Lower lobe of right lung (tissue), 2 donors: ENCODE measurements at regions not wholly inside any gene's neighbourhood (a gene's known extent, or its start where the extent isn't known, plus 50 kb on each side); places are given as distances from the start of the nearest gene placed in this dataset.

Experiments used
- ATAC-seq, 2 donors: fragments of 200-7000 bp; cut with Tn5 transposase; one replicate each; pipeline ENCODE4 v1.9.1; 2020 to 2022; ENCODE audit warnings: mild to moderate bottlenecking in 2 of 2, moderate library complexity in 2 of 2
- DNase-seq: peaks from one replicate; pipeline ENCODE4 v3.0.0-alpha.2; 2020
- H3K27ac ChIP-seq: fragments of 200-600 bp; one replicate; pipeline ENCODE4 v1.8.0; 2022
- H3K27me3 ChIP-seq: fragments of 200-600 bp; one replicate; pipeline ENCODE4 v1.8.0; 2022; ENCODE audit warnings: low read depth
- H3K36me3 ChIP-seq: fragments of 200-600 bp; one replicate; pipeline ENCODE4 v1.8.0; 2022; ENCODE audit warnings: mild to moderate bottlenecking
- H3K4me1 ChIP-seq: fragments of 200-600 bp; one replicate; pipeline ENCODE4 v1.8.0; 2022
- H3K4me3 ChIP-seq: fragments of 200-600 bp; one replicate; pipeline ENCODE4 v1.8.0; 2022; ENCODE audit warnings: mild to moderate bottlenecking
- H3K9me3 ChIP-seq: fragments of 200-600 bp; one replicate; pipeline ENCODE4 v1.8.0; 2022
- intact Hi-C: fragments of 100-400 bp; cut with DNase I; formaldehyde crosslinking; loops from one replicate; pipeline ENCODE4 v1.11.0; 2022
- TF ChIP-seq, protein P1 (sequence below): fragments of 200-600 bp; IDR thresholded peaks from one replicate; pipeline ENCODE4 v1.8.0; 2022; ENCODE audit warnings: antibody characterized with exemption, mild to moderate bottlenecking
- donor health status: DM: no; HTN: yes; CAD: no; lungs with severe emphysema.

DNA sequence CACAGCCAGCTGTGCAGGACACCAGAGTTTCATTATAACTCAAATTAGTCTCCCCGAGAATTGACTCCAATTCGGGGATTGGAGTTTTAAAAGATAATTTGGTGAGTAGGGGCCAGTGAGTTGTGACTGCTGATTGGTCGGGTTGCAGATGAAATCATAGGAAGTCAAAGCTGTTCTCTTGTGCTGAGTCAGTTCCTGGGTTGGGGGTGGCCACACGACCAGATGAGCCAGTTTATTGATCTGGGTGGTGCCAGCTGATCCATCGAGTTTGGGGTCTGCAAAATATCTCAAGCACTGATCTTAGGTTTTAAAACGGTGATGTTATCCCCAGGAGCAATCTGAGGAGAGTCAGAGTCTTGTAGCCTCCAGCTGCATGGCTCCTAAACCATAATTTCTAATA lies 82.7 kb upstream of the SLC66A3 start:
- Histone ChIP-seq H3K27me3 (peaks cover 4% of the 10 kb centered on the region), H3K9me3 (no peaks in the 10 kb centered on the region), H3K4me3 (no peak overlapping the region), H3K4me1 (no peaks in the 10 kb centered on the region), H3K27ac (no peak overlapping the region), H3K36me3 (no peaks in the 10 kb centered on the region)
- ATAC-seq (no peak), DNase-seq (no peak)
- TF ChIP-seq, protein P1, sequence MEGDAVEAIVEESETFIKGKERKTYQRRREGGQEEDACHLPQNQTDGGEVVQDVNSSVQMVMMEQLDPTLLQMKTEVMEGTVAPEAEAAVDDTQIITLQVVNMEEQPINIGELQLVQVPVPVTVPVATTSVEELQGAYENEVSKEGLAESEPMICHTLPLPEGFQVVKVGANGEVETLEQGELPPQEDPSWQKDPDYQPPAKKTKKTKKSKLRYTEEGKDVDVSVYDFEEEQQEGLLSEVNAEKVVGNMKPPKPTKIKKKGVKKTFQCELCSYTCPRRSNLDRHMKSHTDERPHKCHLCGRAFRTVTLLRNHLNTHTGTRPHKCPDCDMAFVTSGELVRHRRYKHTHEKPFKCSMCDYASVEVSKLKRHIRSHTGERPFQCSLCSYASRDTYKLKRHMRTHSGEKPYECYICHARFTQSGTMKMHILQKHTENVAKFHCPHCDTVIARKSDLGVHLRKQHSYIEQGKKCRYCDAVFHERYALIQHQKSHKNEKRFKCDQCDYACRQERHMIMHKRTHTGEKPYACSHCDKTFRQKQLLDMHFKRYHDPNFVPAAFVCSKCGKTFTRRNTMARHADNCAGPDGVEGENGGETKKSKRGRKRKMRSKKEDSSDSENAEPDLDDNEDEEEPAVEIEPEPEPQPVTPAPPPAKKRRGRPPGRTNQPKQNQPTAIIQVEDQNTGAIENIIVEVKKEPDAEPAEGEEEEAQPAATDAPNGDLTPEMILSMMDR = no peak
- intact Hi-C loops = no loop called here

DNA sequence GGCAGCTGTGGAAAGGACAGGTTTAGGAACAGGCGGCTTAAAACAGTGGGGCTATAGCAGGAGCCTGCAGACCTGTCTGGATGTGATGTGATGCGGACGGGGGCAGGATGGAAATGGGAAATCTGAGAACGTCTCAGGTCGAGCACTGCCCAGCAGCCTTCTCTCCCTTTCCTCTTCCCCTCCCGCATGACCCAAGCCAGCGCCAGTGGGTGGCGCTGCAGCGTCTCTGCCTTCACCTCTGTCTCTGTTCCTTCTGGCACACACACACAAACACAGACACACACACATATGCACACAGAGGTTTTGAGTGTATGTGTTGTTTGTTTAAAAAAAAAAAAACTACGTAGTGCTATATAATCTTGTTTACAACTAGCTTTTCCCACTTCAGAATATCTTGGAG lies 82.0 kb upstream of the SLC66A3 start:
- intact Hi-C loops = no loop called here
- Histone ChIP-seq H3K36me3 (no peaks in the 10 kb centered on the region), H3K27ac (no peak overlapping the region), H3K4me1 (no peaks in the 10 kb centered on the region), H3K9me3 (no peaks in the 10 kb centered on the region), H3K27me3 (peaks cover 4% of the 10 kb centered on the region), H3K4me3 (no peak overlapping the region)
- DNase-seq (no peak), ATAC-seq (peak; percentile 39 to 56)
- TF ChIP-seq, protein P1 = peak; percentile 45

DNA sequence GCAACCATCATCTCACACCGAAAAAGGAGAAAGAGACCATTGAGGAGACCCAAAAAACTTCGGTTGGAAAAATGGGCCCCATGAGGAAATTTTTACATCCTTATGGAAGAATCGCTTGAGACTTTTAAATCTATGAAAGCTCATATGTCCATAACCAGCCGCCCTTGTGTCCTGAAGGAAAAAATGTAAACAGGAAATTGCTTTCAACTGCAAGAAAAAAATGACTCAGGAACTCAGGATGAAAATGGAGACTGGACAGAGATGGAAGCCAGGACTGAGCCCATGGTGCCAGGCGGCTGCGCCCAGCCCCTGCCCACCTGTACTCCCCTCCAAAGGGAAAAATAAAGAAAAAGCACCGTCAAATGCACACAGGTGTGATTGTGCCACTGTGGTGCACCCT lies 81.5 kb upstream of the SLC66A3 start:
- Histone ChIP-seq H3K27me3 (peaks cover 4% of the 10 kb centered on the region), H3K4me3 (no peak overlapping the region), H3K4me1 (no peaks in the 10 kb centered on the region), H3K9me3 (no peaks in the 10 kb centered on the region), H3K27ac (no peak overlapping the region), H3K36me3 (no peaks in the 10 kb centered on the region)
- TF ChIP-seq, protein P1 = no peak
- DNase-seq (no peak), ATAC-seq (no peak)
- intact Hi-C loops = no loop called here

DNA sequence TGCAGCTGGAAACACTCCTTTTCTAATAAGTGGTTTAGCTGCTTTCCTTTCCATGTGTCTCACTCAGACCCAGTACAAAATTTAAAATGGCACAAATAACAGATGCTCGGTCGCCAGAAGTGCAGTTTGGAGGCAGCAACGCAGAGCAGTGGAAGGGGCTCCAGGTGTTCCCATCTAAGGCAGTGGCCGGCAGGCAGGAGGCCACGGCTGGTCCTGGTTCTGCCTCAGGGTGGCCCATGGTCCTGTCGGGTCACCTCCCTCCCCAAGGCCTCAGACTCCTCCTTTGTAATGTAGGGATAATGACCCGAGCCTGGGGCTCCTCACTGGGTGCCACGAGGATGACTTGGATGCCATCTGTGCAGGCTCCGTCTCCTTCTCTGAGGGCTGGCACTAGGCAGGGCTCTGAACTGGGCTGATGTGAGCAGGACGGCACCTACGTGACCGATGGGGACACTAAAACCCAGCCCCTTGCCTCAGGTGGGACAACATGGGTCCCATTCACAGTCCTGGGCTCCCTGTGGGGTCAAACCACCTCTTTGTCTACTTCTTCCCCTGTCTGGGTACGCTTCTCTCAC lies 80.9 kb upstream of the SLC66A3 start:
- TF ChIP-seq, protein P1 = no peak
- intact Hi-C loops = no loop called here
- no peaks in the 10 kb centered on the region for H3K9me3 ChIP-seq
- H3K4me3 ChIP-seq = no peak overlapping the region
- no peaks in the 10 kb centered on the region for H3K4me1 ChIP-seq
- ATAC-seq = no peak
- H3K27me3 ChIP-seq = peaks cover 4% of the 10 kb centered on the region
- DNase-seq = no peak
- H3K27ac ChIP-seq = no peak overlapping the region
- no peaks in the 10 kb centered on the region for H3K36me3 ChIP-seq

DNA sequence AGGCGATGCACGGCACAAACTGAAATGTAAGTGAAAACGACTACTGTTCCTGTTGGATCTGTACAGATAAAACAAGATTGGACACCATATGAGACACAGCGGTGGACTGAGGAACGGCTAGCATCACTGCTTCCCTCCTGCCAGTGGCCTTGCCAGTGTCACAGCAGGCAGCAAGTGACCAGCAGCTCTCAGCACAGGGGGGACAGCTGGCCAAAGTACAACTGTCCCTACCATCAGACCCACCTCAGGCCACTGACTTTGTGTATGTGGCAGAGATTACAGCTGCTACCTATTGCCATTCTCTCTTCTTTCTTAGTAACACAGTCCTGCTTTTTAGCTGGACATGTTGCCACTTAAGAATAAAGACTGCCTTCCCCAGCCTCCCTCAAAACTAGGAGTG lies 80.0 kb upstream of the SLC66A3 start:
- Histone ChIP-seq H3K9me3 (no peaks in the 10 kb centered on the region), H3K27me3 (peaks cover 4% of the 10 kb centered on the region), H3K4me1 (no peaks in the 10 kb centered on the region), H3K27ac (no peak overlapping the region), H3K36me3 (no peaks in the 10 kb centered on the region), H3K4me3 (no peak overlapping the region)
- TF ChIP-seq, protein P1 = no peak
- DNase-seq (no peak), ATAC-seq (no peak)
- intact Hi-C loops = no loop called here

DNA sequence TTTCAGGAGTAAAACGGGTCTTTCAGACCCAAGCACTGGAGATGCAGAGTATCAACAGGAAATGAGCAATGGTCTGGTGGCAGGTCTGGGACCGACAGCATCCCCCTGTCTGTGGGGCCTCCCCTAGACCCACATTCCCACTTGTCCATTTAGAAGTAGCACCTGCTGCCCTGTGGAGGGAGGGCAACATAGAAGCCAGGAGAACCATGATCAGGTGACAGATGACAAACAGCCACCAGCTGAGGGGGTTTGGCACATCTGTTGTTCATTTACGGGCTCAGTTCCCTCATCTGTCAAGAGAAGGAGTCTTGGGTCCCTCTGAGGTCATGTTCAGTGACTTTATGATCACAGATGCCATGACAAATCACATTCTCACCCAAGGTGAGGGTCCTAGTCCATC lies 77.9 kb upstream of the SLC66A3 start:
- H3K36me3 ChIP-seq = no peaks in the 10 kb centered on the region
- H3K4me3 ChIP-seq = no peak overlapping the region
- no peaks in the 10 kb centered on the region for H3K4me1 ChIP-seq
- no peak overlapping the region for H3K27ac ChIP-seq
- no peaks in the 10 kb centered on the region for H3K27me3 ChIP-seq
- H3K9me3 ChIP-seq = no peaks in the 10 kb centered on the region
- DNase-seq (no peak), ATAC-seq (no peak)
- TF ChIP-seq, protein P1 = no peak
- intact Hi-C loops = no loop called here
